Progenitor cell of endocrine pancreas (in vitro differentiated cells): ENCODE measurements at regions not wholly inside any gene's neighbourhood (a gene's known extent, or its start where the extent isn't known, plus 50 kb on each side); places are given as distances from the start of the nearest gene placed in this dataset.

Experiments
- DNase-seq: peaks from one replicate; pipeline ENCODE4 v3.0.0; 2021; ENCODE audit warnings: low spot score; ENCODE audit not compliant: unreplicated experiment
- H3K27ac Mint-ChIP-seq: 2 replicates; pipeline ENCODE4 v1.8.0; 2021; ENCODE audit warnings: mild to moderate bottlenecking, moderate library complexity, mixed read lengths
- H3K27me3 Mint-ChIP-seq: 2 replicates; pipeline ENCODE4 v1.8.0; 2021; ENCODE audit warnings: mixed read lengths
- H3K36me3 Mint-ChIP-seq: 2 replicates; pipeline ENCODE4 v1.8.0; 2022; ENCODE audit warnings: mixed read lengths; ENCODE audit not compliant: insufficient read depth
- H3K4me1 Mint-ChIP-seq: 2 replicates; pipeline ENCODE4 v1.8.0; 2021; ENCODE audit warnings: low read depth, mixed read lengths
- H3K4me3 Mint-ChIP-seq: 2 replicates; pipeline ENCODE4 v1.8.0; 2021; ENCODE audit warnings: low read depth, mild to moderate bottlenecking, moderate library complexity, mixed read lengths
- H3K9me3 Mint-ChIP-seq: 2 replicates; pipeline ENCODE4 v1.8.0; 2021; ENCODE audit warnings: low read depth, mixed read lengths
- CTCF ChIP-seq: fragments of 200-600 bp; sonication (generic); IDR thresholded peaks from one replicate; pipeline ENCODE4 v1.5.0; 2021; ENCODE audit warnings: antibody characterized with exemption, mild to moderate bottlenecking; ENCODE audit not compliant: unreplicated experiment

GRCh38 chr10:108003576-108003975, 839.1 kb upstream of the SORCS1 start:
- Mint-ChIP-seq H3K27me3 (no peaks in the 10 kb centered on the region), H3K27ac (no peak overlapping the region), H3K9me3 (peaks cover 5% of the 10 kb centered on the region), H3K36me3 (peaks cover 3% of the 10 kb centered on the region), H3K4me3 (no peak overlapping the region), H3K4me1 (no peaks in the 10 kb centered on the region)
- no peak for DNase-seq
- no peak for TF ChIP-seq CTCF

GRCh38 chr10:108003061-108003460, 838.6 kb upstream of the SORCS1 start:
- no peak for DNase-seq
- Mint-ChIP-seq H3K9me3 (peaks cover under 1% of the 10 kb centered on the region), H3K27ac (no peak overlapping the region), H3K4me3 (no peak overlapping the region), H3K4me1 (no peaks in the 10 kb centered on the region), H3K27me3 (no peaks in the 10 kb centered on the region), H3K36me3 (no peaks in the 10 kb centered on the region)
- no peak for TF ChIP-seq CTCF

DNA sequence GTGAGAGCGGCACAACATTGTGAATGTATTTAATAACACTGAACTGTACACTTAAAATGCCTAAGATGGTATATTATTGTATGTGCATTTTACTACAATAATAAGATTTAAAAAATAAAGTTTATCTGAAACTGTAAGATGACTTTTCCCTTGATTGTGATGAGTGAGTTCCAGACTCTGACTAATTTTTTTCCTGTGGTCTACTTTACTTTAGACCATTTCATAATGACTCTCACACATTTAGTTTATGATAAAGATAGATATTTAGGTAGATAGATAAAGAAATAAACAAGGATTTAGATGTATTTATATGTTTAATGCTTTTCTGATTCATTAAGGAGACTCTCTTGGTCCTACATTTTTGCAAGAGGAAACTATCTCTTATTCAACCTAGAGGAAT, 835.9 kb upstream of the SORCS1 start:
- Mint-ChIP-seq H3K4me3 (no peak overlapping the region), H3K27ac (no peak overlapping the region), H3K9me3 (no peaks in the 10 kb centered on the region), H3K36me3 (no peaks in the 10 kb centered on the region), H3K4me1 (no peaks in the 10 kb centered on the region), H3K27me3 (no peaks in the 10 kb centered on the region)
- DNase-seq: no peak
- TF ChIP-seq CTCF: no peak

DNA sequence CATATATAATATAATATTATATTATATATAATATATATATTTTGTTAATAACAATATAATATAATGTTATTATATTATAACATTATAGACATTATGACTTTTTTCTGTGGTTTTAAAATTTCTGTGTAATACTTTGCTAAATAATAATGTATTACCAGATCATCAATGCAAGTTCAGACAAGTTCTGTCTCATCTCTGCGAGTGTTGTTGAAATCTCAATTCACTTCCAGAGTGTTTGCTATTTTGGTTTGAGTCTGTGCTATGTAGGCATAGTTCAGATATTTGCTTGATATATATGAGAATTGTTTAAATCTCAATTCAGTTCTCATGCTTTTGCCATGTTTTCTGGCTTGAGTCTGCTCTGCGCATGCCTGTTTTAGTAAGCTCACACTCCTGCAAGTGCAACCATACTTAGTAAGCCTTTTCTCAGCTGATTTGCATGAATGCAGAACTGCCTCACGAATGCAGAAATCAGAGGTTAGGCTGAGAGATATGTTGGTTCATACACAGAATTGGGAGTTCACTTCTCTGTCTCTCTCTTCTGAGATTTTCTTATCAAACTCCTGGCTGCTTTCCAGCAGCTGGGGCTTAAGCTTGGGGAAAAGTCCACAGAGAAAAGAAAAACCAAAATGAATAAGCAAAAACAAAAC, 830.2 kb upstream of the SORCS1 start:
- no peaks in the 10 kb centered on the region for H3K4me1 Mint-ChIP-seq
- H3K27ac Mint-ChIP-seq: no peak overlapping the region
- no peaks in the 10 kb centered on the region for H3K36me3 Mint-ChIP-seq
- no peaks in the 10 kb centered on the region for H3K27me3 Mint-ChIP-seq
- no peak for DNase-seq
- H3K4me3 Mint-ChIP-seq: no peak overlapping the region
- TF ChIP-seq CTCF: no peak
- H3K9me3 Mint-ChIP-seq: no peaks in the 10 kb centered on the region

DNA sequence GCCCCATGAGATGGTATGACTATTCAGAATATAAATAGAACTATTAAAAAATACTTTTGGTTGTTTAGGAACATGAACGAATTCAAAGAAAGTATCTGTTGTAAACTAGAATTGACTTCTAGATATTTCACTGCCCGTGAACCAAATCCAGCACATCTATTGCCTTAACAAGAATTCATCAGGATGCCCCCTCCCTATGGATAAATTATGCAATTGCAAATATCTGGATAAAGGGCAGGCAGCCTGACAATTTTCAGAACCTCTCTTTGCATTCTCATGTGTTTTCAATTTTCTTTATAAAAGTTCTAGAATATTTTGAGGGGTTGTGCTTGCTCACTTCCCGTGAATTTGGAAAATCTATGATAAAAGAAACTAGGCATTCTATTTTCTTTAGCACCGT, 822.1 kb upstream of the SORCS1 start:
- no peaks in the 10 kb centered on the region for H3K36me3 Mint-ChIP-seq
- no peak overlapping the region for H3K27ac Mint-ChIP-seq
- no peak for DNase-seq
- no peaks in the 10 kb centered on the region for H3K4me1 Mint-ChIP-seq
- H3K9me3 Mint-ChIP-seq: no peaks in the 10 kb centered on the region
- TF ChIP-seq CTCF: no peak
- H3K27me3 Mint-ChIP-seq: no peaks in the 10 kb centered on the region
- no peak overlapping the region for H3K4me3 Mint-ChIP-seq
